H9 (cell line): ENCODE measurements at regions not wholly inside any gene's neighbourhood (a gene's known extent, or its start where the extent isn't known, plus 50 kb on each side); places are given as distances from the start of the nearest gene placed in this dataset.

Experiments used
- DNase-seq: peaks from one replicate; pipeline ENCODE4 v3.0.0-alpha.2; 2017
- H2AFZ ChIP-seq: one replicate; pipeline ENCODE4 v1.6.1; 2013; ENCODE audit warnings: mild to moderate bottlenecking, low read length, control low read depth, moderate library complexity
- H2AK5ac ChIP-seq: 2 replicates; pipeline ENCODE4 v1.6.1; 2013; ENCODE audit warnings: low read length, control low read depth, mixed read lengths; ENCODE audit not compliant: insufficient read length
- H2BK120ac ChIP-seq: one replicate; pipeline ENCODE4 v1.6.1; 2013; ENCODE audit warnings: low read depth, mild to moderate bottlenecking, low read length, control low read depth, inconsistent platforms; ENCODE audit not compliant: poor library complexity, severe bottlenecking
- H2BK12ac ChIP-seq: 2 replicates; pipeline ENCODE4 v1.6.1; 2013; ENCODE audit warnings: low read length, control low read depth, mixed read lengths, low read depth; ENCODE audit not compliant: insufficient read length
- H2BK15ac ChIP-seq: 2 replicates; pipeline ENCODE4 v1.6.1; 2013; ENCODE audit warnings: low read depth, low read length, control low read depth
- H2BK20ac ChIP-seq: one replicate; pipeline ENCODE4 v1.6.1; 2013; ENCODE audit warnings: low read depth, mild to moderate bottlenecking, low read length, control low read depth, inconsistent platforms; ENCODE audit not compliant: poor library complexity, severe bottlenecking
- H2BK5ac ChIP-seq: 2 replicates; pipeline ENCODE4 v1.6.1; 2013; ENCODE audit warnings: low read length, control low read depth, mixed read lengths; ENCODE audit not compliant: insufficient read length
- H3K14ac ChIP-seq: 2 replicates; pipeline ENCODE4 v1.6.1; 2013; ENCODE audit warnings: low read length, control low read depth; ENCODE audit not compliant: insufficient read depth
- H3K18ac ChIP-seq: 2 replicates; pipeline ENCODE4 v1.6.1; 2013; ENCODE audit warnings: low read depth, mild to moderate bottlenecking, mixed read lengths, low read length, control low read depth; ENCODE audit not compliant: insufficient read length
- H3K23ac ChIP-seq: 2 replicates; pipeline ENCODE4 v1.6.1; 2013; ENCODE audit warnings: low read length, control low read depth, mixed read lengths, low read depth; ENCODE audit not compliant: insufficient read length
- H3K23me2 ChIP-seq: 2 replicates; pipeline ENCODE4 v1.6.1; 2013; ENCODE audit warnings: low read depth, mild to moderate bottlenecking, mixed read lengths, low read length, control low read depth; ENCODE audit not compliant: insufficient read length, poor library complexity, severe bottlenecking
- H3K27ac ChIP-seq: 2 replicates; pipeline ENCODE4 v1.5.1; 2013; ENCODE audit warnings: low read length, control low read depth, mixed read lengths, low read depth; ENCODE audit not compliant: insufficient read length
- H3K27me3 ChIP-seq: 2 replicates; pipeline ENCODE4 v1.6.1; 2013; ENCODE audit warnings: low read length, control low read depth, inconsistent platforms; ENCODE audit not compliant: insufficient read depth
- H3K4ac ChIP-seq: 2 replicates; pipeline ENCODE4 v1.6.1; 2013; ENCODE audit warnings: low read depth, mild to moderate bottlenecking, control low read depth, inconsistent platforms, low read length, moderate library complexity
- H3K4me1 ChIP-seq: 2 replicates; pipeline ENCODE4 v1.6.1; 2013; ENCODE audit warnings: low read length, control low read depth, inconsistent platforms; ENCODE audit not compliant: insufficient read depth
- H3K4me2 ChIP-seq: 2 replicates; pipeline ENCODE4 v1.6.1; 2013; ENCODE audit warnings: low read length, control low read depth, mixed read lengths; ENCODE audit not compliant: insufficient read length, insufficient read depth
- H3K56ac ChIP-seq: 2 replicates; pipeline ENCODE4 v1.6.1; 2013; ENCODE audit warnings: low read depth, mild to moderate bottlenecking, mixed read lengths, low read length, control low read depth; ENCODE audit not compliant: insufficient read length
- H3K79me1 ChIP-seq: 2 replicates; pipeline ENCODE4 v1.6.1; 2013; ENCODE audit warnings: low read depth, mild to moderate bottlenecking, moderate library complexity, low read length, control low read depth, inconsistent platforms; ENCODE audit not compliant: insufficient read depth, poor library complexity, severe bottlenecking
- H3K79me2 ChIP-seq: 2 replicates; pipeline ENCODE4 v1.6.1; 2013; ENCODE audit warnings: low read length, control low read depth, inconsistent platforms; ENCODE audit not compliant: insufficient read depth
- H3K9ac ChIP-seq: 2 replicates; pipeline ENCODE4 v1.6.1; 2013; ENCODE audit warnings: low read length, control low read depth, mixed read lengths; ENCODE audit not compliant: insufficient read length; ENCODE audit errors: extremely low read depth
- H3K9me3 ChIP-seq: one replicate; pipeline ENCODE4 v1.6.1; 2013; ENCODE audit warnings: low read depth, low read length, inconsistent platforms; ENCODE audit not compliant: control insufficient read depth
- H3T11ph ChIP-seq: one replicate; pipeline ENCODE4 v1.6.1; 2013; ENCODE audit warnings: mild to moderate bottlenecking, low read length, control low read depth, inconsistent platforms
- H4K20me1 ChIP-seq: one replicate; pipeline ENCODE4 v1.6.1; 2013; ENCODE audit not compliant: control insufficient read depth, insufficient read length, insufficient read depth
- H4K5ac ChIP-seq: 2 replicates; pipeline ENCODE4 v1.6.1; 2013; ENCODE audit warnings: low read depth, mild to moderate bottlenecking, mixed read lengths, low read length, control low read depth; ENCODE audit not compliant: insufficient read length
- H4K8ac ChIP-seq: replicated peaks from 2 replicates; pipeline ENCODE4 v1.6.1; 2013; ENCODE audit warnings: low read length, control low read depth, mixed read lengths, low read depth; ENCODE audit not compliant: insufficient read length
- H4K91ac ChIP-seq: 2 replicates; pipeline ENCODE4 v1.6.1; 2013; ENCODE audit warnings: low read depth, mild to moderate bottlenecking, moderate library complexity, mixed read lengths, low read length, control low read depth; ENCODE audit not compliant: insufficient read length
- H3K27ac Mint-ChIP-seq, 3 experiments: 2 replicates in 2 of 3; 3 replicates in 1 of 3; pipeline ENCODE4 v1.8.0; 2020 to 2021; ENCODE audit warnings: mixed read lengths in 3 of 3, mild to moderate bottlenecking in 1 of 3, moderate library complexity in 1 of 3
- H3K27me3 Mint-ChIP-seq: 2 replicates; pipeline ENCODE4 v1.8.0; 2021; ENCODE audit warnings: low read depth, mild to moderate bottlenecking, moderate library complexity, mixed read lengths
- H3K36me3 Mint-ChIP-seq, 3 experiments: 2 replicates in 2 of 3; 3 replicates in 1 of 3; pipeline ENCODE4 v1.8.0; 2020 to 2021; ENCODE audit warnings: low read depth in 3 of 3, mixed read lengths in 3 of 3; ENCODE audit not compliant: insufficient read depth in 1 of 3
- H3K4me1 Mint-ChIP-seq, 2 experiments: 2 replicates each; pipeline ENCODE4 v1.8.0; 2020; ENCODE audit warnings: mixed read lengths in 2 of 2
- H3K4me3 Mint-ChIP-seq, 2 experiments: 2 replicates in 1 of 2; 3 replicates in 1 of 2; pipeline ENCODE4 v1.8.0; 2020 to 2021; ENCODE audit warnings: mild to moderate bottlenecking in 2 of 2, mixed read lengths in 2 of 2, moderate library complexity in 1 of 2
- H3K9me3 Mint-ChIP-seq, 2 experiments: 2 replicates in 1 of 2; 3 replicates in 1 of 2; pipeline ENCODE4 v1.8.0; 2020; ENCODE audit warnings: mild to moderate bottlenecking in 2 of 2, mixed read lengths in 2 of 2, moderate library complexity in 1 of 2
- CTCF ChIP-seq: fragments of 200-600 bp; sonication (generic); conservative IDR thresholded peaks from 3 replicates; pipeline ENCODE4 v1.8.0; 2021; ENCODE audit warnings: antibody characterized with exemption, mild to moderate bottlenecking
- WGBS: extraction: QIAGEN DNeasy Blood & Tissue Kit; methylation state at CpG from one replicate; pipeline ENCODE4 v1.1.7; 2013; ENCODE audit warnings: missing lambda C conversion rate, low lambda C conversion rate, mixed read lengths; ENCODE audit not compliant: insufficient read length; ENCODE audit errors: extremely low coverage; 5-methylcytosine and 5-hydroxymethylcytosine counted together

GRCh38 chrX:1788300-1788911 is 173.5 kb downstream of the ASMT start:
- Histone ChIP-seq H2BK15ac (no peak overlapping the region), H3K4me2 (no peak overlapping the region), H3T11ph (no peak overlapping the region), H3K9ac (no peak overlapping the region), H4K91ac (no peak overlapping the region), H3K23me2 (no peaks in the 10 kb centered on the region), H2AK5ac (no peak overlapping the region), H3K79me2 (no peaks in the 10 kb centered on the region), H3K27me3 (no peaks in the 10 kb centered on the region), H4K20me1 (no peaks in the 10 kb centered on the region), H3K23ac (no peak overlapping the region), H2AFZ (no peak overlapping the region), H3K18ac (no peak overlapping the region), H3K56ac (no peak overlapping the region), H2BK5ac (no peak overlapping the region), H2BK12ac (no peak overlapping the region), H3K9me3 (no peaks in the 10 kb centered on the region), H2BK120ac (no peak overlapping the region), H4K5ac (no peak overlapping the region), H2BK20ac (no peak overlapping the region), H3K4me1 (no peaks in the 10 kb centered on the region), H4K8ac (no peak overlapping the region), H3K14ac (no peak overlapping the region; the same call in 1 of the 2 replicates), H3K79me1 (no peaks in the 10 kb centered on the region), H3K27ac (no peak overlapping the region), H3K4ac (no peak overlapping the region)
- no peaks in the 10 kb centered on the region for H3K4me1 Mint-ChIP-seq
- WGBS = no CpG with 5 or more reads among the region's 5 CpGs
- peaks cover 8 to 19% (median 8%) of the 10 kb centered on the region in 3 experiments for H3K36me3 Mint-ChIP-seq
- no peaks in the 10 kb centered on the region; the same call in 1 of the 2 replicates for H3K27me3 Mint-ChIP-seq
- no peak for TF ChIP-seq CTCF
- no peak overlapping the region for H3K27ac Mint-ChIP-seq
- peaks cover 13% of the 10 kb centered on the region in 2 experiments for H3K9me3 Mint-ChIP-seq
- no peak for DNase-seq
- H3K4me3 Mint-ChIP-seq = no peak overlapping the region
